Colonic mucosa (tissue), 4 donors: ENCODE measurements at regions not wholly inside any gene's neighbourhood (a gene's known extent, or its start where the extent isn't known, plus 50 kb on each side); places are given as distances from the start of the nearest gene placed in this dataset.

Experiments used
- DNase-seq: peaks from one replicate; pipeline ENCODE4 v3.0.0-alpha.2; 2020
- H3K27ac ChIP-seq: fragments of 200-600 bp; one replicate; pipeline ENCODE4 v1.8.0; 2021
- H3K27me3 ChIP-seq: fragments of 200-600 bp; one replicate; pipeline ENCODE4 v1.8.0; 2021
- H3K36me3 ChIP-seq: fragments of 200-600 bp; one replicate; pipeline ENCODE4 v1.8.0; 2021
- H3K4me1 ChIP-seq: fragments of 200-600 bp; one replicate; pipeline ENCODE4 v1.8.0; 2021; ENCODE audit warnings: mild to moderate bottlenecking
- H3K4me3 ChIP-seq: fragments of 200-600 bp; one replicate; pipeline ENCODE4 v1.8.0; 2021
- H3K9ac ChIP-seq, 2 donors: one replicate each; pipeline ENCODE4 v1.7.0; 2013; ENCODE audit warnings: control low read depth in 2 of 2, low read depth in 2 of 2, low read length in 2 of 2
- H3K9me3 ChIP-seq: fragments of 200-600 bp; one replicate; pipeline ENCODE4 v1.8.0; 2021
- intact Hi-C: fragments of 100-400 bp; cut with DNase I; formaldehyde crosslinking; loops from one replicate; pipeline ENCODE4 v1.14.1; 2022
- TF ChIP-seq, protein P1 (sequence below): fragments of 200-600 bp; IDR thresholded peaks from one replicate; pipeline ENCODE4 v1.8.0; 2022; ENCODE audit warnings: antibody characterized with exemption, mild to moderate bottlenecking
- donor health status: healthy.
- donor health status: DM: no; HTN: no; CAD: no.
- donor health status: DM: no; HTN: no; CAD: no.

DNA sequence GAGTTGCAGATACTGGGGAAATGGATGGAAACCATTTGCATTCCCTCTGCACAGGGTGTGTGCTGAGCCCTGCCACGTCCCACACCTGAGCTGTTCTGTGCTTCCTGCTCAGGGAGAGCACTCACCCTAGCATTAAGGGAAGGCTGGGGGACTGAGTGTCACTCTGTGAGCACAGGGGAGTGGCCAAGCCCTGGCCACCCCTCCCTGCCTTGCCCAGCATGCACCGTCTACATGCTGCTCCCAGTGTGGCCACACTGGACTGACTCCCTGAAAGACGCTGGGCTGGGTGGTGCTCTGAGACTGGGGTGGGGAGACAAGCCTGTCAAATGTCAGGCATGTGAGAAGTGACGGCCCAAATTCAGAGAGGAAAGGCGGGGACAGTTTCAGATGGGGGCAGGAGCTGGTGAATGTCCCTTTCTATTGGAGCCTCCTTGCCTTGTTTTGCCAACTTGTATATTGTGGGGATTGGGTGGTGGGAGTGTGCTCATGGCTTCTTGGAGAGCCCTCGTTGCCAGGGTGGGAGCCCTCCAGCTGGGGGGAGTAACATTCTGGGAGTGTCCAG lies 298.4 kb upstream of the HS6ST1 start:
- no peaks in the 10 kb centered on the region for H3K27me3 ChIP-seq
- intact Hi-C loops = no loop called here
- H3K9ac ChIP-seq = no peak overlapping the region
- no peaks in the 10 kb centered on the region for H3K36me3 ChIP-seq
- no peak overlapping the region for H3K27ac ChIP-seq
- H3K4me1 ChIP-seq = no peaks in the 10 kb centered on the region
- TF ChIP-seq, protein P1, sequence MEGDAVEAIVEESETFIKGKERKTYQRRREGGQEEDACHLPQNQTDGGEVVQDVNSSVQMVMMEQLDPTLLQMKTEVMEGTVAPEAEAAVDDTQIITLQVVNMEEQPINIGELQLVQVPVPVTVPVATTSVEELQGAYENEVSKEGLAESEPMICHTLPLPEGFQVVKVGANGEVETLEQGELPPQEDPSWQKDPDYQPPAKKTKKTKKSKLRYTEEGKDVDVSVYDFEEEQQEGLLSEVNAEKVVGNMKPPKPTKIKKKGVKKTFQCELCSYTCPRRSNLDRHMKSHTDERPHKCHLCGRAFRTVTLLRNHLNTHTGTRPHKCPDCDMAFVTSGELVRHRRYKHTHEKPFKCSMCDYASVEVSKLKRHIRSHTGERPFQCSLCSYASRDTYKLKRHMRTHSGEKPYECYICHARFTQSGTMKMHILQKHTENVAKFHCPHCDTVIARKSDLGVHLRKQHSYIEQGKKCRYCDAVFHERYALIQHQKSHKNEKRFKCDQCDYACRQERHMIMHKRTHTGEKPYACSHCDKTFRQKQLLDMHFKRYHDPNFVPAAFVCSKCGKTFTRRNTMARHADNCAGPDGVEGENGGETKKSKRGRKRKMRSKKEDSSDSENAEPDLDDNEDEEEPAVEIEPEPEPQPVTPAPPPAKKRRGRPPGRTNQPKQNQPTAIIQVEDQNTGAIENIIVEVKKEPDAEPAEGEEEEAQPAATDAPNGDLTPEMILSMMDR = no peak
- no peak overlapping the region for H3K4me3 ChIP-seq
- no peaks in the 10 kb centered on the region for H3K9me3 ChIP-seq
- no peak for DNase-seq

DNA sequence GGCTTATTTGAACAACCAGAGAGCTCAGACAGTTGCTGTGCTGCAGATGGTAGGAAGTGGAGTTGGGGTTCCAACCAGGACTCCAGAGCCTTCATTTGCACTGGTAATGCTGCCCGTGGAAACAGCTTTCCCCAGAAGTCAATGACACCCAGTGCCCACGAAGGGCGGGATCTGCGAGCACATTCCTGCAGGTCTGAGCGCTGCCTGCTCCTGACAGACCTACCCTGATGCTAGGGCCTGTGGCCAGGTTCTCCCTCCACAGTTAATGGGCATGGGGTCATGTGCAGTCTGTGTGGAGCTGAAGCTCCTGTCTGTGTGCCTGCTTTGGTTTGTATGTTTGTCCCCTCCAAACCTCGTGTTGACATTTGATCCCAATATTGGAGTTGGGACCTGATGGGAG lies 299.0 kb upstream of the HS6ST1 start:
- Histone ChIP-seq H3K4me1 (no peaks in the 10 kb centered on the region), H3K9me3 (no peaks in the 10 kb centered on the region), H3K27me3 (no peaks in the 10 kb centered on the region), H3K27ac (no peak overlapping the region), H3K9ac (no peak overlapping the region), H3K4me3 (no peak overlapping the region), H3K36me3 (no peaks in the 10 kb centered on the region)
- intact Hi-C loops = no loop called here
- DNase-seq = no peak
- TF ChIP-seq, protein P1 = no peak

DNA sequence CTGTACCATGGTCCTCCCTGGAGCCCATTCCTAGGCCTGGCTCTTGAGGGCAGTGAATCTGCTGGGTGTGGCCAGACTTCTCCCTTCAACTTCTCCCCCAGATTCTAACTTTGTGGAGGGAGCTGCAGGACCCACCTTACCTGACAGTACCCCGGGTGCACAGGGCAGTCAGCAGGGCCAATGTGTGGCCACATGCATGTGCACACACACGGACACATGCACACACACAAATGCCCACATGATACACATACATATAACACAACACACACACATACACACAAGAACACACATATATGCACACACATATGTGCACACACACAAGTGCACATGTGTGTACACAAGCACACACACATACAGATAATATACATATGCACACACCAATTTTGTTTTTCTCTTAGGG lies 300.0 kb upstream of the HS6ST1 start:
- no peaks in the 10 kb centered on the region for H3K4me1 ChIP-seq
- H3K4me3 ChIP-seq = no peak overlapping the region
- TF ChIP-seq, protein P1 = no peak
- DNase-seq = no peak
- intact Hi-C loops = no loop called here
- no peak overlapping the region for H3K27ac ChIP-seq
- no peaks in the 10 kb centered on the region for H3K27me3 ChIP-seq
- no peak overlapping the region for H3K9ac ChIP-seq
- H3K36me3 ChIP-seq = no peaks in the 10 kb centered on the region
- H3K9me3 ChIP-seq = no peaks in the 10 kb centered on the region

DNA sequence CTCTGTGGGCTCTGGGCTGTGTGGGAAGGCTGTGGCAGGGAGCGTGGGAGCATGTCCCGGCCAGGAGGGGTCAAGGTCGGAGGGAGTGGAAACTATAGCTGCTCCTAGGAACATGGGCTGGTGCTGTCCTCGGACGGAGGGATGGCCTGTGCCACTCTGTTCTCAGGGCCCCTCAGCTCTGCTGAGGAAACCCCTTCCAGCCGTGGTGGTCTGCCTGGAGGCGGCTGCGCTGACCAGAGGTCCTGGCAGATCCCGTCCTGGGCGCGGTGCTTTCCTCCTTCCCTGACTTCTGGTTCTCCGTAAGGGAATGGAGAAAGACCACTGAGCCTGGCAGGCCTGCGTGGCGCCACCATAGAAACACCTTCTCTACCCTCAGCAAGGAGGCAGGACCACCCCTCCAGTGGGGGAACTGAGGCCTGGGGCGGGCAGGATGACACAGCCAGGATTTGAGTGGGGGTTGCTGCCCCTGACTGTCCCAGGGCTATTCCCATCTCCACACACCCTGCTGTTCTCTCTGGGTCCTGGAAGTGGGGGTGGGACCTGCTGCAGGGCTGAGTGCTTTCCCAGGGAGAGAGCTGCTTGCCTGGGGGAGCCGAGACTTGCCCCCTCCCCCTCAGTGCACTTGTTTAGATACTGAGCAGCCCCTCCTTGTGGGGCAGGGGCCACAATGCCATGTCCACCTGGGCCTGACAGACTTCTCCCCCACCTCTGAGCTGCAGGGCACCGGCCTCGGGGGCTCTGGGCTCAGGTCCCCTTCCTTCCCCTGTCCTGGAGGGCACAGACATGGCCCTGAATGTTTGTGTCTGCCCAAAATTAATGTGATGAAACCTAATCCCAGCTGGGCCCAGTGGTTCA lies 301.0 kb upstream of the HS6ST1 start:
- Histone ChIP-seq H3K4me1 (no peaks in the 10 kb centered on the region), H3K9me3 (no peaks in the 10 kb centered on the region), H3K9ac (no peak overlapping the region), H3K4me3 (no peak overlapping the region), H3K36me3 (no peaks in the 10 kb centered on the region), H3K27ac (no peak overlapping the region), H3K27me3 (no peaks in the 10 kb centered on the region)
- TF ChIP-seq, protein P1 = no peak
- intact Hi-C loops = no loop called here
- DNase-seq = no peak

DNA sequence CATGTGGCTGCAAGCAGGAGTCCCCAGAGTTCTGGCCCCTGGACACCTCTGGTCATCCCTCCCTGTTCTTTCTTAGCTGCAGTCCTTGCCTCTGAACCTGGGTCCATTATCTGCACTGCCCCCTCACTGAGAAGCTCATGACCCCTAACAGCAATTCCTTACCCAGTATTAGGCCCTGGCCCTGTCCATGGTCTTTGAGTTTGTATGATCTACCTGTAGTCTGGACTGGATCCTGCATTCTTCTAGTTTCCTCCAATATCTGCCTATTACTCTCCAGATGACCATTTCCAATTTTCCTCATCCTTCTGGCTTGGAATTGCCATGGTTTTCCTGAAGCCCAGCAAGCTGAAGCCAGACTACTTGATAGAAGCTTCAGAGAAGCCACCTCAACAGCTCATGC lies 302.4 kb upstream of the HS6ST1 start:
- no peaks in the 10 kb centered on the region for H3K36me3 ChIP-seq
- H3K9ac ChIP-seq = no peak overlapping the region
- intact Hi-C loops = no loop called here
- TF ChIP-seq, protein P1 = no peak
- no peaks in the 10 kb centered on the region for H3K9me3 ChIP-seq
- H3K27me3 ChIP-seq = no peaks in the 10 kb centered on the region
- no peak for DNase-seq
- H3K4me3 ChIP-seq = no peak overlapping the region
- H3K27ac ChIP-seq = no peak overlapping the region
- H3K4me1 ChIP-seq = no peaks in the 10 kb centered on the region
